HEK293T (cell line): ENCODE measurements at regions not wholly inside any gene's neighbourhood (a gene's known extent, or its start where the extent isn't known, plus 50 kb on each side); places are given as distances from the start of the nearest gene placed in this dataset.

Experiments used
- BHLHE40 ChIP-seq: fragments of 450-650 bp; IDR thresholded peaks from 2 replicates; pipeline ENCODE4 v1.6.1; 2016; ENCODE audit warnings: mild to moderate bottlenecking, moderate library complexity, borderline replicate concordance
- CTBP1 ChIP-seq: fragments of 450-650 bp; IDR thresholded peaks from 2 replicates; pipeline ENCODE4 v1.6.1; 2016; ENCODE audit warnings: borderline replicate concordance
- ELF4 ChIP-seq: fragments of 450-650 bp; IDR thresholded peaks from 2 replicates; pipeline ENCODE4 v1.6.1; 2017; ENCODE audit warnings: antibody characterized with exemption
- FOXA1 ChIP-seq: fragments of 450-650 bp; IDR thresholded peaks from 2 replicates; pipeline ENCODE4 v1.6.1; 2016; ENCODE audit warnings: mild to moderate bottlenecking
- FOXK2 ChIP-seq: fragments of 450-650 bp; IDR thresholded peaks from 2 replicates; pipeline ENCODE4 v1.6.1; 2016; ENCODE audit warnings: mild to moderate bottlenecking
- FOXM1 ChIP-seq: fragments of 450-650 bp; IDR thresholded peaks from 2 replicates; pipeline ENCODE4 v1.6.1; 2017; ENCODE audit warnings: mild to moderate bottlenecking, borderline replicate concordance
- L3MBTL2 ChIP-seq: fragments of 450-650 bp; conservative IDR thresholded peaks from 2 replicates; pipeline ENCODE4 v1.6.1; 2016; ENCODE audit warnings: mild to moderate bottlenecking
- LEF1 ChIP-seq: fragments of 450-650 bp; IDR thresholded peaks from 2 replicates; pipeline ENCODE4 v1.6.1; 2017; ENCODE audit warnings: mild to moderate bottlenecking, borderline replicate concordance
- NFRKB ChIP-seq: fragments of 450-650 bp; IDR thresholded peaks from 2 replicates; pipeline ENCODE4 v1.6.1; 2016; ENCODE audit warnings: mild to moderate bottlenecking, moderate library complexity
- SP1 ChIP-seq: fragments of 450-650 bp; IDR thresholded peaks from 2 replicates; pipeline ENCODE4 v1.6.1; 2017
- SUZ12 ChIP-seq: fragments of 450-650 bp; IDR thresholded peaks from 2 replicates; pipeline ENCODE4 v1.6.1; 2016; ENCODE audit warnings: mild to moderate bottlenecking
- TARDBP ChIP-seq: fragments of 450-650 bp; IDR thresholded peaks from 2 replicates; pipeline ENCODE4 v1.6.1; 2016
- ZNF384 ChIP-seq: fragments of 450-650 bp; IDR thresholded peaks from 2 replicates; pipeline ENCODE4 v1.6.1; 2016
- TF ChIP-seq, protein P1 (sequence below): fragments of 450-650 bp; IDR thresholded peaks from 2 replicates; pipeline ENCODE4 v1.6.1; 2016

DNA sequence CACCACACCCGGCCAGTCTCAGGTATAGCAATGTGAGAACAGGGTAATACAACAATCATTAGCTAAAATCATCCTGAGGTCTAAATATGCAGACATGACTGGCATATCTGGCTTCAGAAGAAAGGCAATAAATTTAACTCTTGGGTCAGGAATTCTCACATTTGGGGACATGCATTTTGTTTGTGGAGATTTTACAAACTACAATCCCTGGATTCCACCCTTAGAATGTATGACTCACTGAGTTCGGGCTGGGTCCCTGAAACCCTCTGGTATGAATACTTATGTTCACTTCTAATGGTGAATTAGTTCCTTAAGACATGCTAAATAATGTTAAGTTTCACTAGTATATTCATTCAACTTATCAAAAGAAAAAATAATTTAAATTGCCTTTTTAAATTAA is 98.9 kb upstream of the HMGA2 start:
- TF ChIP-seq TARDBP (no peak), ZNF384 (no peak), FOXM1 (no peak), FOXK2 (no peak), NFRKB (no peak), BHLHE40 (no peak), SP1 (no peak), SUZ12 (no peak), ELF4 (no peak), CTBP1 (no peak), FOXA1 (no peak), LEF1 (no peak), L3MBTL2 (no peak)
- TF ChIP-seq, protein P1, sequence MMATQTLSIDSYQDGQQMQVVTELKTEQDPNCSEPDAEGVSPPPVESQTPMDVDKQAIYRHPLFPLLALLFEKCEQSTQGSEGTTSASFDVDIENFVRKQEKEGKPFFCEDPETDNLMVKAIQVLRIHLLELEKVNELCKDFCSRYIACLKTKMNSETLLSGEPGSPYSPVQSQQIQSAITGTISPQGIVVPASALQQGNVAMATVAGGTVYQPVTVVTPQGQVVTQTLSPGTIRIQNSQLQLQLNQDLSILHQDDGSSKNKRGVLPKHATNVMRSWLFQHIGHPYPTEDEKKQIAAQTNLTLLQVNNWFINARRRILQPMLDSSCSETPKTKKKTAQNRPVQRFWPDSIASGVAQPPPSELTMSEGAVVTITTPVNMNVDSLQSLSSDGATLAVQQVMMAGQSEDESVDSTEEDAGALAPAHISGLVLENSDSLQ = no peak
